ENCODE measurements at regions not wholly inside any gene's neighbourhood (a gene's known extent, or its start where the extent isn't known, plus 50 kb on each side); places are given as distances from the start of the nearest gene placed in this dataset.
"Not testable (repeated sequence)": the region's sequence is repeated elsewhere in the genome, so short reads cannot be mapped to it uniquely, and the experiment has no call there.

- no peak for TF ChIP-seq CTCF (IDR thresholded peaks at IDR 0.05)
- TF ChIP-seq RAD21 (IDR thresholded peaks at IDR 0.05; ENCODE audit: low read length), result no peak
- TF ChIP-seq RXRA (IDR thresholded peaks at IDR 0.05; ENCODE audit: borderline replicate concordance, low read depth), result no peak
- TF ChIP-seq TEAD4 (IDR thresholded peaks at IDR 0.05; ENCODE audit: borderline replicate concordance, insufficient read depth), result no peak
- TF ChIP-seq YY1 (IDR thresholded peaks at IDR 0.05; ENCODE audit: low read depth), result no peak
Observed at GRCh38 chr13:108069521-108070210, 145.7 kb downstream of the LIG4 start (continued).

- H3K27ac ChIP-seq (ENCODE audit: low read depth in 2 of 2, low read length in 1 of 2); H2AFZ ChIP-seq (ENCODE audit: low read depth); H3K4me1 ChIP-seq (ENCODE audit: control insufficient read depth in 1 of 2, insufficient read depth in 2 of 2, low read depth in 1 of 2, low read length in 1 of 2); H3K4me3 ChIP-seq (ENCODE audit: low read depth in 2 of 2, low read length in 1 of 2); H3K9me3 ChIP-seq; H3F3A ChIP-seq (replicated peaks; ENCODE audit: insufficient read depth); CTCF ChIA-PET; POLR2A ChIA-PET; H3K36me3 ChIP-seq (replicated peaks in 1 of 2; ENCODE audit: control insufficient read depth in 1 of 2, insufficient read depth in 2 of 2, low read length in 1 of 2); H4K20me1 ChIP-seq (ENCODE audit: insufficient read depth); H3K79me2 ChIP-seq (ENCODE audit: insufficient read depth); H3K9ac ChIP-seq; DNase-seq; H3K9me2 ChIP-seq; H3K27me3 ChIP-seq (ENCODE audit: insufficient read depth); H3K4me2 ChIP-seq: not testable (repeated sequence)
- 3% methylated on average over 1 of the region's 1 CpG for WGBS (ENCODE audit: low lambda C conversion rate)
Observed at GRCh38 chr13:108064372-108064771, 151.0 kb downstream of the LIG4 start.

GRCh38 chr13:108060111-108060510 lies 155.2 kb downstream of the LIG4 start:
- no peak for TF ChIP-seq RXRA (IDR thresholded peaks at IDR 0.05; ENCODE audit: borderline replicate concordance, low read depth)
- no peak for TF ChIP-seq RCOR1 (IDR thresholded peaks at IDR 0.05; ENCODE audit: low read length)
- H3F3A ChIP-seq (replicated peaks; ENCODE audit: insufficient read depth), result no peaks in the 10 kb centered on the region
- no peak overlapping the region for H3K4me3 ChIP-seq (ENCODE audit: low read depth in 2 of 2, low read length in 1 of 2)
- CTCF ChIA-PET, result interaction anchor here (1.1 to 1.3 kb wide), 2 partner anchors 11 to 14 kb away, joined by 3 to 5 read pairs; no protein-coding TSS in a partner anchor
- POLR2A ChIA-PET, result no interaction called here
- no peak overlapping the region for H2AFZ ChIP-seq (ENCODE audit: low read depth)
- no peak for DNase-seq
- H3K36me3 ChIP-seq (replicated peaks in 1 of 2; ENCODE audit: control insufficient read depth in 1 of 2, insufficient read depth in 2 of 2, low read length in 1 of 2), result no peaks in the 10 kb centered on the region
- H3K9me3 ChIP-seq, result no peaks in the 10 kb centered on the region
- no peak overlapping the region for H3K27ac ChIP-seq (ENCODE audit: low read depth in 2 of 2, low read length in 1 of 2)
- no peak overlapping the region for H3K4me2 ChIP-seq
- no peaks in the 10 kb centered on the region for H3K79me2 ChIP-seq (ENCODE audit: insufficient read depth)
- no peaks in the 10 kb centered on the region for H3K27me3 ChIP-seq (ENCODE audit: insufficient read depth)
- H3K9ac ChIP-seq, result no peak overlapping the region
- no peaks in the 10 kb centered on the region for H4K20me1 ChIP-seq (ENCODE audit: insufficient read depth)
- 42% methylated on average over 6 of the region's 6 CpGs for WGBS (ENCODE audit: low lambda C conversion rate)
- H3K4me1 ChIP-seq (ENCODE audit: control insufficient read depth in 1 of 2, insufficient read depth in 2 of 2, low read depth in 1 of 2, low read length in 1 of 2), result no peaks in the 10 kb centered on the region; a peak in 1 of 4 replicates
- H3K9me2 ChIP-seq, result no peaks in the 10 kb centered on the region

- no peaks in the 10 kb centered on the region for H3K27me3 ChIP-seq (ENCODE audit: insufficient read depth)
- H3K4me3 ChIP-seq (ENCODE audit: low read depth in 2 of 2, low read length in 1 of 2), result no peak overlapping the region
- CTCF ChIA-PET, result no interaction called here
- H3K9me3 ChIP-seq, result no peaks in the 10 kb centered on the region
- H3K4me1 ChIP-seq (ENCODE audit: control insufficient read depth in 1 of 2, insufficient read depth in 2 of 2, low read depth in 1 of 2, low read length in 1 of 2), result no peaks in the 10 kb centered on the region; a peak in 1 of 4 replicates
- no peaks in the 10 kb centered on the region for H3K36me3 ChIP-seq (replicated peaks in 1 of 2; ENCODE audit: control insufficient read depth in 1 of 2, insufficient read depth in 2 of 2, low read length in 1 of 2)
- H3K9ac ChIP-seq, result no peak overlapping the region
- POLR2A ChIA-PET, result no interaction called here
- no peaks in the 10 kb centered on the region for H3F3A ChIP-seq (replicated peaks; ENCODE audit: insufficient read depth)
- WGBS (ENCODE audit: low lambda C conversion rate), result 46% methylated on average over 2 of the region's 2 CpGs
- H3K79me2 ChIP-seq (ENCODE audit: insufficient read depth), result no peaks in the 10 kb centered on the region
- H2AFZ ChIP-seq (ENCODE audit: low read depth), result no peak overlapping the region
- DNase-seq, result no peak
- H3K4me2 ChIP-seq, result no peak overlapping the region
- no peaks in the 10 kb centered on the region for H3K9me2 ChIP-seq
- H4K20me1 ChIP-seq (ENCODE audit: insufficient read depth), result no peaks in the 10 kb centered on the region
- no peak overlapping the region for H3K27ac ChIP-seq (ENCODE audit: low read depth in 2 of 2, low read length in 1 of 2)
- TF ChIP-seq FOSL2 (IDR thresholded peaks at IDR 0.05; ENCODE audit: borderline replicate concordance, low read depth), result no peak
- TF ChIP-seq USF2 (IDR thresholded peaks at IDR 0.05; ENCODE audit: borderline replicate concordance, low read depth, low read length), result no peak
- TF ChIP-seq MAX (IDR thresholded peaks at IDR 0.05; ENCODE audit: low read depth), result no peak
- TF ChIP-seq ZBTB33 (IDR thresholded peaks at IDR 0.05; ENCODE audit: borderline replicate concordance, low read depth), result no peak
Observed at GRCh38 chr13:108056278-108056677, 159.1 kb downstream of the LIG4 start.
